ENCODE measurements at regions not wholly inside any gene's neighbourhood (a gene's known extent, or its start where the extent isn't known, plus 50 kb on each side); places are given as distances from the start of the nearest gene placed in this dataset.

- Histone ChIP-seq H3K4me3 (ENCODE audit: low read depth, low read length) (no peak overlapping the region), H3K36me3 (no peaks in the 10 kb centered on the region), H3K27me3 (ENCODE audit: insufficient read depth, low read depth, severe bottlenecking) (no peaks in the 10 kb centered on the region), H3K9me3 (ENCODE audit: severe bottlenecking) (no peaks in the 10 kb centered on the region), H3K27ac (no peak overlapping the region)
- no peak for TF ChIP-seq CTCF (IDR thresholded peaks at IDR 0.05; ENCODE audit: low read depth, low read length)
- DNase-seq: no peak
Measured at GRCh38 chr13:84447640-84447978, 565.3 kb upstream of the SLITRK1 start.

GRCh38 chr13:84446972-84447639 lies 564.8 kb upstream of the SLITRK1 start:
- no peaks in the 10 kb centered on the region for H3K36me3 ChIP-seq
- H3K27ac ChIP-seq: no peak overlapping the region
- no peaks in the 10 kb centered on the region for H3K27me3 ChIP-seq (ENCODE audit: insufficient read depth, low read depth, severe bottlenecking)
- TF ChIP-seq CTCF (IDR thresholded peaks at IDR 0.05; ENCODE audit: low read depth, low read length): no peak
- no peak for DNase-seq
- H3K4me3 ChIP-seq (ENCODE audit: low read depth, low read length): no peak overlapping the region
- H3K9me3 ChIP-seq (ENCODE audit: severe bottlenecking): no peaks in the 10 kb centered on the region

- Histone ChIP-seq H3K36me3 (no peaks in the 10 kb centered on the region), H3K4me3 (ENCODE audit: low read depth, low read length) (no peak overlapping the region), H3K9me3 (ENCODE audit: severe bottlenecking) (no peaks in the 10 kb centered on the region), H3K27me3 (ENCODE audit: insufficient read depth, low read depth, severe bottlenecking) (no peaks in the 10 kb centered on the region), H3K27ac (no peak overlapping the region)
- no peak for TF ChIP-seq CTCF (IDR thresholded peaks at IDR 0.05; ENCODE audit: low read depth, low read length)
- DNase-seq: no peak
Measured at GRCh38 chr13:84445776-84446175, 563.5 kb upstream of the SLITRK1 start.

- H3K27me3 ChIP-seq (ENCODE audit: insufficient read depth, low read depth, severe bottlenecking): no peaks in the 10 kb centered on the region
- H3K36me3 ChIP-seq: no peaks in the 10 kb centered on the region
- H3K4me3 ChIP-seq (ENCODE audit: low read depth, low read length): no peak overlapping the region
- no peak for DNase-seq
- H3K27ac ChIP-seq: no peak overlapping the region
- no peaks in the 10 kb centered on the region for H3K9me3 ChIP-seq (ENCODE audit: severe bottlenecking)
- no peak for TF ChIP-seq CTCF (IDR thresholded peaks at IDR 0.05; ENCODE audit: low read depth, low read length)
Measured at GRCh38 chr13:84443463-84443862, 561.2 kb upstream of the SLITRK1 start.

- Histone ChIP-seq H3K4me3 (ENCODE audit: low read depth, low read length) (no peak overlapping the region), H3K27ac (no peak overlapping the region), H3K9me3 (ENCODE audit: severe bottlenecking) (no peaks in the 10 kb centered on the region), H3K36me3 (no peaks in the 10 kb centered on the region), H3K27me3 (ENCODE audit: insufficient read depth, low read depth, severe bottlenecking) (no peaks in the 10 kb centered on the region)
- no peak for DNase-seq
- TF ChIP-seq CTCF (IDR thresholded peaks at IDR 0.05; ENCODE audit: low read depth, low read length): no peak
Measured at GRCh38 chr13:84439108-84439507, 556.8 kb upstream of the SLITRK1 start.

- no peaks in the 10 kb centered on the region for H3K27me3 ChIP-seq (ENCODE audit: insufficient read depth, low read depth, severe bottlenecking)
- H3K27ac ChIP-seq: no peak overlapping the region
- H3K4me3 ChIP-seq (ENCODE audit: low read depth, low read length): no peak overlapping the region
- no peak for TF ChIP-seq CTCF (IDR thresholded peaks at IDR 0.05; ENCODE audit: low read depth, low read length)
- H3K36me3 ChIP-seq: no peaks in the 10 kb centered on the region
- no peak for DNase-seq
- H3K9me3 ChIP-seq (ENCODE audit: severe bottlenecking): no peaks in the 10 kb centered on the region
Measured at GRCh38 chr13:84433024-84433423, 550.8 kb upstream of the SLITRK1 start.
